HEK293T (cell line): ENCODE measurements at regions not wholly inside any gene's neighbourhood (a gene's known extent, or its start where the extent isn't known, plus 50 kb on each side); places are given as distances from the start of the nearest gene placed in this dataset.

Experiments
- CTCF ChIA-PET: fragments of 350-600 bp; formaldehyde crosslinking; extraction: SDS; loops from one replicate; lab custom pipeline; 2021; ENCODE audit warnings: antibody characterized with exemption, inconsistent platforms; lab: Yijun Ruan, JAX
- POLR2A ChIA-PET: fragments of 350-600 bp; formaldehyde crosslinking; extraction: SDS; loops from one replicate; lab custom pipeline; 2020; ENCODE audit warnings: antibody characterized with exemption, inconsistent platforms; lab: Yijun Ruan, JAX
- DNase-seq: peaks from one replicate; pipeline ENCODE4 v3.0.0; 2012; ENCODE audit warnings: mixed read lengths; ENCODE audit errors: extremely low spot score
- ARNT ChIP-seq: fragments of 450-650 bp; IDR thresholded peaks from 2 replicates; pipeline ENCODE4 v1.6.1; 2017; ENCODE audit warnings: mild to moderate bottlenecking
- BHLHE40 ChIP-seq: fragments of 450-650 bp; IDR thresholded peaks from 2 replicates; pipeline ENCODE4 v1.6.1; 2016; ENCODE audit warnings: mild to moderate bottlenecking, moderate library complexity, borderline replicate concordance
- CTBP1 ChIP-seq: fragments of 450-650 bp; IDR thresholded peaks from 2 replicates; pipeline ENCODE4 v1.6.1; 2016; ENCODE audit warnings: borderline replicate concordance
- ELF4 ChIP-seq: fragments of 450-650 bp; IDR thresholded peaks from 2 replicates; pipeline ENCODE4 v1.6.1; 2017; ENCODE audit warnings: antibody characterized with exemption
- FOXA1 ChIP-seq: fragments of 450-650 bp; IDR thresholded peaks from 2 replicates; pipeline ENCODE4 v1.6.1; 2016; ENCODE audit warnings: mild to moderate bottlenecking
- FOXK2 ChIP-seq: fragments of 450-650 bp; IDR thresholded peaks from 2 replicates; pipeline ENCODE4 v1.6.1; 2016; ENCODE audit warnings: mild to moderate bottlenecking
- FOXM1 ChIP-seq: fragments of 450-650 bp; IDR thresholded peaks from 2 replicates; pipeline ENCODE4 v1.6.1; 2017; ENCODE audit warnings: mild to moderate bottlenecking, borderline replicate concordance
- HDGF ChIP-seq: fragments of 450-650 bp; IDR thresholded peaks from 2 replicates; pipeline ENCODE4 v1.6.1; 2017; ENCODE audit warnings: antibody characterized with exemption, borderline replicate concordance
- L3MBTL2 ChIP-seq: fragments of 450-650 bp; conservative IDR thresholded peaks from 2 replicates; pipeline ENCODE4 v1.6.1; 2016; ENCODE audit warnings: mild to moderate bottlenecking
- LEF1 ChIP-seq: fragments of 450-650 bp; IDR thresholded peaks from 2 replicates; pipeline ENCODE4 v1.6.1; 2017; ENCODE audit warnings: mild to moderate bottlenecking, borderline replicate concordance
- NFRKB ChIP-seq: fragments of 450-650 bp; IDR thresholded peaks from 2 replicates; pipeline ENCODE4 v1.6.1; 2016; ENCODE audit warnings: mild to moderate bottlenecking, moderate library complexity
- SP1 ChIP-seq: fragments of 450-650 bp; IDR thresholded peaks from 2 replicates; pipeline ENCODE4 v1.6.1; 2017
- SUZ12 ChIP-seq: fragments of 450-650 bp; IDR thresholded peaks from 2 replicates; pipeline ENCODE4 v1.6.1; 2016; ENCODE audit warnings: mild to moderate bottlenecking
- TARDBP ChIP-seq: fragments of 450-650 bp; IDR thresholded peaks from 2 replicates; pipeline ENCODE4 v1.6.1; 2016
- ZNF384 ChIP-seq: fragments of 450-650 bp; IDR thresholded peaks from 2 replicates; pipeline ENCODE4 v1.6.1; 2016
- TF ChIP-seq, protein P1 (sequence below): fragments of 450-650 bp; IDR thresholded peaks from 2 replicates; pipeline ENCODE4 v1.6.1; 2016

DNA sequence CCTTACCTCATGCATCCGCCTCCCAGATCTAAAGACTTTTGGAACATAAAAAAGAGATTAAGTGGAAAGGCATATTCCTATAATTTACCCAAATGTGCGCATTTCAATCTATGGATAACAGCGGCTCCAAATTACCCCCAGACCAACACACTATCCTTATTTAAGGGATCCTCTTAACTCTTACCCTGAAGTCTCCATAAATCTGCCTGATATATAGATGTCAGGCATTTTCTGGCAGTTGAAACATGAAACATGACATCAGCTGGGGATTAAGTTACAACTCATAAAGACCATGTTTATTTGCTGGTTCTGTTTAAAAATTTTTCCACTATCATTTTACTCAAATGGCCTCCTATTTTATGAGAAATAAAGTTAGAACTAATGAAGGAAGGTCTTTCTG is 478.5 kb upstream of the SALL1 start:
- ChIA-PET POLR2A (no interaction called here), CTCF (no interaction called here)
- peak; percentile 30 for DNase-seq
- TF ChIP-seq FOXA1 = no peak
- TF ChIP-seq, protein P1, sequence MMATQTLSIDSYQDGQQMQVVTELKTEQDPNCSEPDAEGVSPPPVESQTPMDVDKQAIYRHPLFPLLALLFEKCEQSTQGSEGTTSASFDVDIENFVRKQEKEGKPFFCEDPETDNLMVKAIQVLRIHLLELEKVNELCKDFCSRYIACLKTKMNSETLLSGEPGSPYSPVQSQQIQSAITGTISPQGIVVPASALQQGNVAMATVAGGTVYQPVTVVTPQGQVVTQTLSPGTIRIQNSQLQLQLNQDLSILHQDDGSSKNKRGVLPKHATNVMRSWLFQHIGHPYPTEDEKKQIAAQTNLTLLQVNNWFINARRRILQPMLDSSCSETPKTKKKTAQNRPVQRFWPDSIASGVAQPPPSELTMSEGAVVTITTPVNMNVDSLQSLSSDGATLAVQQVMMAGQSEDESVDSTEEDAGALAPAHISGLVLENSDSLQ = peak; percentile 97
- TF ChIP-seq ELF4 = no peak
- 0 out of 2 replicates have a peak, but pooled peaks have one; percentile 28 for TF ChIP-seq FOXK2
- TF ChIP-seq CTBP1 = peak; percentile 91
- TF ChIP-seq L3MBTL2 = no peak
- no peak for TF ChIP-seq SUZ12
- no peak for TF ChIP-seq BHLHE40
- no peak for TF ChIP-seq TARDBP
- no peak for TF ChIP-seq NFRKB
- TF ChIP-seq HDGF = no peak
- TF ChIP-seq LEF1 = 0 out of 2 replicates have a peak, but pooled peaks have one; percentile 27
- TF ChIP-seq ZNF384 = no peak
- TF ChIP-seq SP1 = no peak

DNA sequence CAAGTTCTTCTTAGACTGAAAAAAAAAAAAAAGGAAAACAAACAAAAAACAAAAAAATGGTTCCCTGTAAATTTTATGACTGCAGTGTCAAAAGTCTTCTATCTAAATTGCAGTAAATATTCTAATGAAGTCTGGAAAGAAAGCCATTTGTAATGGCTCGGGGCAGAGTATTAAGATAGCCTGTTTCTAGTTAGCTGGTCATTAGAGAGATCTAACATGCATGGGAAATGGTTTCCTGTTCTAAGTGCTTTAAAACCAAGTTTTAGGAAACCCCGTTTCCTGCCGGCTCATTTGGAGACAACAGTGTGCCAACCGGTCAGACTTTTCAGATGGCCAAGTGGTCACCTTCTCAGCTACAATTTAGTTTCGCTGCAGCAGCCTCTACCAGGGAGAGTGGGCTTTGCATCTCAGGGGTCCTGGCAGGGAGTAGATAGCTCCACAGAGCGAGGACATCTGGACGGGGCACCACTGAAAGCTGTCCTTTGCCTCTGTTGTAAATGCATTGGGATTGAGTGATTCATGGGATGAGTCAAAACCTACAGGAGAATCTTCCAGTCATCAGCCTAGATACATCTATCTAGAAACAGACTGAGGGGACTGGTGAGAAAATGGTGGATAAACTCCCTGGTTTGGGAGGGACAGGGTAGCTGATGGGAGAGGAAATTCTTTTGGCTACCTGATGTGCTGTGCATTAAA is 473.2 kb upstream of the SALL1 start:
- ChIA-PET POLR2A (interaction anchor here (1.0 kb wide), 1 partner anchor 471 kb away, joined by 3 read pairs; no protein-coding TSS in a partner anchor), CTCF (interaction anchor here (0.6 kb wide), 1 partner anchor 231 kb away, joined by 4 read pairs; no protein-coding TSS in a partner anchor)
- no peak for TF ChIP-seq SUZ12
- no peak for TF ChIP-seq FOXM1
- no peak for TF ChIP-seq NFRKB
- no peak for TF ChIP-seq CTBP1
- no peak for TF ChIP-seq ARNT
- TF ChIP-seq, protein P1 = no peak
- TF ChIP-seq LEF1 = no peak
- no peak for TF ChIP-seq FOXA1
- TF ChIP-seq SP1 = no peak
- no peak for TF ChIP-seq FOXK2
- no peak for TF ChIP-seq HDGF
- no peak for TF ChIP-seq ELF4
- TF ChIP-seq ZNF384 = no peak
- no peak for TF ChIP-seq L3MBTL2
- no peak for TF ChIP-seq BHLHE40
- TF ChIP-seq TARDBP = no peak
- no peak for DNase-seq

GRCh38 chr16:51621610-51622009 is 470.5 kb upstream of the SALL1 start:
- TF ChIP-seq FOXK2 (no peak), ELF4 (no peak), CTBP1 (no peak), BHLHE40 (no peak), LEF1 (no peak), SP1 (no peak), NFRKB (no peak), SUZ12 (no peak), HDGF (no peak), FOXM1 (no peak), ZNF384 (no peak), FOXA1 (no peak), L3MBTL2 (no peak), ARNT (no peak), TARDBP (no peak)
- TF ChIP-seq, protein P1 = no peak
- DNase-seq = no peak
- ChIA-PET CTCF (no interaction called here), POLR2A (no interaction called here)

DNA sequence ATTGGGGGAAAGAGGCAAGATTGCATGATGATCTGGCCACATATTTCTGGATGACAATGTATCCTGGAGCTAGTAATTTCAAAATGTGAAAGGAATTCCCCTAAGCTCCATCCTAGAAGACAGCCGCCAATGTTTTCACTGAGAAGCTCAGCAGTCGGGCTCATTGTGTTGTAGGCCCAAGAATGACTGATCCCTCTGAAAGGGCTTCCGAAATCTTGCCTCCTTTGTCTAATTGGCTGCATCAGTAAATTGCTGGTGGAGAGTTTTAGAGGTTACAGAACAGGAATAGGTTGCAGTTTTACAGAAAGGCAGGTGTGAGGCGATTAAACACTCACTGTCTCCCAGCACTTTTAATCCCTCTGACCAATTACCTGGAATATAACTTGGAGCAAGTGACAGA is 464.1 kb upstream of the SALL1 start:
- TF ChIP-seq HDGF (no peak), FOXK2 (no peak), NFRKB (no peak), CTBP1 (no peak)
- TF ChIP-seq, protein P1 = no peak
- POLR2A ChIA-PET = no interaction called here
- DNase-seq = no peak
- CTCF ChIA-PET = no interaction called here

GRCh38 chr16:51607201-51607651 is 456.2 kb upstream of the SALL1 start:
- DNase-seq = no peak
- ChIA-PET POLR2A (interaction anchor here (0.9 kb wide), 1 partner anchor 9 kb away, joined by 3 read pairs; no protein-coding TSS in a partner anchor), CTCF (interaction anchor here (1.0 kb wide), 1 partner anchor 81 kb away, joined by 4 read pairs; no protein-coding TSS in a partner anchor)
- TF ChIP-seq, protein P1 = peak; percentile 93
- no peak for TF ChIP-seq SUZ12
